ENCODE measurements at regions not wholly inside any gene's neighbourhood (a gene's known extent, or its start where the extent isn't known, plus 50 kb on each side); places are given as distances from the start of the nearest gene placed in this dataset.

- Histone ChIP-seq H3K27ac (ENCODE audit: low read depth in 1 of 2, low read length in 2 of 2) (no peak overlapping the region), H4K20me1 (ENCODE audit: insufficient read depth, low read length) (no peaks in the 10 kb centered on the region), H3K4me2 (replicated peaks; ENCODE audit: extremely low read depth, low read length, poor library complexity, severe bottlenecking) (no peak overlapping the region), H3K27me3 (ENCODE audit: control insufficient read depth in 2 of 2, insufficient read depth in 2 of 2, low read length in 2 of 2) (no peaks in the 10 kb centered on the region), H3K9me3 (replicated peaks in 1 of 2; ENCODE audit: control insufficient read depth in 1 of 2, insufficient read depth in 1 of 2, low read length in 2 of 2) (no peaks in the 10 kb centered on the region), H3K9ac (ENCODE audit: insufficient read depth, low read length, poor library complexity, severe bottlenecking) (no peak overlapping the region), H3K4me3 (replicated peaks in 1 of 3; ENCODE audit: low read depth in 2 of 3, low read length in 3 of 3) (no peak overlapping the region), H3K79me2 (ENCODE audit: insufficient read depth, low read length) (no peaks in the 10 kb centered on the region), H3K4me1 (ENCODE audit: control insufficient read depth in 1 of 2, insufficient read depth in 2 of 2, low read length in 2 of 2) (no peaks in the 10 kb centered on the region), H3K36me3 (replicated peaks in 1 of 2; ENCODE audit: control insufficient read depth in 1 of 2, insufficient read depth in 2 of 2, low read length in 2 of 2) (no peaks in the 10 kb centered on the region), H2AFZ (ENCODE audit: insufficient read depth, low read depth, low read length, poor library complexity, severe bottlenecking) (no peak overlapping the region)
- 100% methylated on average over 1 of the region's 4 CpGs for WGBS (ENCODE audit: insufficient coverage)
- peaks cover 3% of the 10 kb centered on the region for H3K4me1 Mint-ChIP-seq
- no peaks in the 10 kb centered on the region for H3K9me3 Mint-ChIP-seq
- H3K4me3 Mint-ChIP-seq = no peak overlapping the region
- intact Hi-C loops (cut with micrococcal nuclease) = no loop called here
- TF ChIP-seq, protein P1, sequence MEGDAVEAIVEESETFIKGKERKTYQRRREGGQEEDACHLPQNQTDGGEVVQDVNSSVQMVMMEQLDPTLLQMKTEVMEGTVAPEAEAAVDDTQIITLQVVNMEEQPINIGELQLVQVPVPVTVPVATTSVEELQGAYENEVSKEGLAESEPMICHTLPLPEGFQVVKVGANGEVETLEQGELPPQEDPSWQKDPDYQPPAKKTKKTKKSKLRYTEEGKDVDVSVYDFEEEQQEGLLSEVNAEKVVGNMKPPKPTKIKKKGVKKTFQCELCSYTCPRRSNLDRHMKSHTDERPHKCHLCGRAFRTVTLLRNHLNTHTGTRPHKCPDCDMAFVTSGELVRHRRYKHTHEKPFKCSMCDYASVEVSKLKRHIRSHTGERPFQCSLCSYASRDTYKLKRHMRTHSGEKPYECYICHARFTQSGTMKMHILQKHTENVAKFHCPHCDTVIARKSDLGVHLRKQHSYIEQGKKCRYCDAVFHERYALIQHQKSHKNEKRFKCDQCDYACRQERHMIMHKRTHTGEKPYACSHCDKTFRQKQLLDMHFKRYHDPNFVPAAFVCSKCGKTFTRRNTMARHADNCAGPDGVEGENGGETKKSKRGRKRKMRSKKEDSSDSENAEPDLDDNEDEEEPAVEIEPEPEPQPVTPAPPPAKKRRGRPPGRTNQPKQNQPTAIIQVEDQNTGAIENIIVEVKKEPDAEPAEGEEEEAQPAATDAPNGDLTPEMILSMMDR (IDR thresholded peaks at IDR 0.05) = no peak
- no peak overlapping the region for H3K27ac Mint-ChIP-seq
- H3K36me3 Mint-ChIP-seq = no peaks in the 10 kb centered on the region
- no peak for DNase-seq
- H3K27me3 Mint-ChIP-seq (ENCODE audit: low read depth in 3 of 3) = no peaks in the 10 kb centered on the region
Measured at GRCh38 chr6:81693266-81693665, 59.2 kb downstream of the TENT5A start.

DNA sequence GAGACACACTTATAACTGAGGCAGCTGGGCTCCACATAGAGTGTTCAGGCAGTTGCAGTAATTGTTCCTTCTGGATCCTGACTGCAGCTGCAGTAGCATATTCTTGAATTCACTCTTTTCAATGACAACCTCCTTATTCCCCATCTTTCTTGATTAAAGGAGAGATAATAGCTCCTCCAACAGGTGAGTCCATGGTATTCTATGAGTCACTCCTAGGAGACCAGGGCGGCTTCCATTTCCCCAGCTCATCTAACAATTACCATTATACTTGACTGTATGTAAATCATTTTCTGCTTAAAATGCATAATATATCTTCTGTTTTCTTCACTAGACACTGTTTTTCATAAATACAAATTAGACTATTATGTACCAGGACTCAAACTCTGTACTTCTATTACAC lies 62.4 kb downstream of the TENT5A start:
- intact Hi-C loops (cut with micrococcal nuclease) = no loop called here
- TF ChIP-seq, protein P1 (IDR thresholded peaks at IDR 0.05) = no peak
- H2AFZ ChIP-seq (ENCODE audit: insufficient read depth, low read depth, low read length, poor library complexity, severe bottlenecking) = no peak overlapping the region
- no peaks in the 10 kb centered on the region for H3K79me2 ChIP-seq (ENCODE audit: insufficient read depth, low read length)
- DNase-seq = no peak
- H3K36me3 ChIP-seq (replicated peaks in 1 of 2; ENCODE audit: control insufficient read depth in 1 of 2, insufficient read depth in 2 of 2, low read length in 2 of 2) = no peaks in the 10 kb centered on the region
- H3K9me3 Mint-ChIP-seq = no peaks in the 10 kb centered on the region
- H3K4me1 ChIP-seq (ENCODE audit: control insufficient read depth in 1 of 2, insufficient read depth in 2 of 2, low read length in 2 of 2) = no peaks in the 10 kb centered on the region
- no peaks in the 10 kb centered on the region for H3K36me3 Mint-ChIP-seq
- no peak overlapping the region for H3K27ac ChIP-seq (ENCODE audit: low read depth in 1 of 2, low read length in 2 of 2)
- WGBS (ENCODE audit: insufficient coverage) = no CpG with 5 or more reads among the region's 1 CpG
- no peak overlapping the region for H3K4me2 ChIP-seq (replicated peaks; ENCODE audit: extremely low read depth, low read length, poor library complexity, severe bottlenecking)
- no peak overlapping the region for H3K9ac ChIP-seq (ENCODE audit: insufficient read depth, low read length, poor library complexity, severe bottlenecking)
- no peaks in the 10 kb centered on the region for H3K27me3 ChIP-seq (ENCODE audit: control insufficient read depth in 2 of 2, insufficient read depth in 2 of 2, low read length in 2 of 2)
- no peak overlapping the region for H3K27ac Mint-ChIP-seq
- peaks cover 1% of the 10 kb centered on the region for H3K4me1 Mint-ChIP-seq
- no peak overlapping the region for H3K4me3 ChIP-seq (replicated peaks in 1 of 3; ENCODE audit: low read depth in 2 of 3, low read length in 3 of 3)
- no peaks in the 10 kb centered on the region for H3K9me3 ChIP-seq (replicated peaks in 1 of 2; ENCODE audit: control insufficient read depth in 1 of 2, insufficient read depth in 1 of 2, low read length in 2 of 2)
- no peak overlapping the region for H3K4me3 Mint-ChIP-seq
- no peaks in the 10 kb centered on the region for H4K20me1 ChIP-seq (ENCODE audit: insufficient read depth, low read length)
- H3K27me3 Mint-ChIP-seq (ENCODE audit: low read depth in 3 of 3) = no peaks in the 10 kb centered on the region

All from CD14-positive monocyte (primary cell).